Activated CD4-positive, alpha-beta T cell treated with anti-CD3 and anti-CD28 coated beads, Interleukin-10, Interleukin-2, amounts not matched to agents 100 ng/mL and 50 ng/mL, durations not matched to agents 16 hours and 8 hours (primary cell): ENCODE measurements at regions not wholly inside any gene's neighbourhood (a gene's known extent, or its start where the extent isn't known, plus 50 kb on each side); places are given as distances from the start of the nearest gene placed in this dataset.

Experiments used
- DNase-seq: peaks from one replicate; pipeline ENCODE4 v3.0.0-alpha.2; 2020

- DNase-seq: no peak
Measured at GRCh38 chr3:26558257-26558656, 64.3 kb upstream of the LRRC3B start.

DNA sequence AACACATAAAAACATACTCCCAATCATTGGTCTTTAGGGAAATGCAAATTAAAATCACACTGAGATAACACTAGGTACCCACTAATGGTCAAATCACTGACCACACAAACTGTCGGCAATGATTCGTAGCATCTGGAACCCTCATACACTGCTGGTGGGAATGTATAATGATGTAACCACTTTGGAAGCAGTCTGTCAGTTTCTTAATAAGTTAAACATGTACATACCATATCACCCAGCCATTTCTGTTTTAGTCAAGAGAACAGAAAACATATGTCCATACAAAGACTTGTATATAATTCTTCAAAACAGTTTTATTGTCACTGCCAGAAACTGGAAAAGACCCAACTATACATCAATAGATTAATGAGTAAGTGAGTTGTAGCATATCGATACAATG lies 63.3 kb upstream of the LRRC3B start:
- DNase-seq: no peak

- DNase-seq: no peak
Measured at GRCh38 chr3:26560081-26560480, 62.5 kb upstream of the LRRC3B start.

GRCh38 chr3:26562021-26562768 lies 60.4 kb upstream of the LRRC3B start:
- DNase-seq: no peak
